ENCODE measurements at regions not wholly inside any gene's neighbourhood (a gene's known extent, or its start where the extent isn't known, plus 50 kb on each side); places are given as distances from the start of the nearest gene placed in this dataset.

DNA sequence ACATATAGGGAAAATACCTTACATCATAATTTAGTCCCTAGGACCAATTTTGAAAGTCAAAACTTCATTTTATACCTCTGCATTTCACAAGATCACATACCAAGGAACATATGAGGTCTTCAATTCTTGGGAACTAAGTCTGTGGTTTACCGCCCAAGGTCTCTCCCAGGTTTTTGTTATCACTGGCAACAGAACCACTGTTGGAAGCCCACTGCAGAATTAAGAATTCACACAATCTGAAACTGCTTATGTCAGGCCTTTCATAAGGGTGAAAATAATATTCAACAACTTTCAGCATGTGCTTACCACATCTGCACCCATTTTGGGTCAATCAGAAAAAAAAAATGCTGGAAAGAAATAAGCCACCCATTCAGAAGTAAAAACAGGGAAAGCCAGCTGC, 107.2 kb upstream of the MME start:
- no peaks in the 10 kb centered on the region for H3K9me3 Mint-ChIP-seq
- no peaks in the 10 kb centered on the region for H3K79me2 ChIP-seq (ENCODE audit: low read depth)
- H3F3A ChIP-seq (ENCODE audit: low read depth) = no peaks in the 10 kb centered on the region
- DNase-seq (ENCODE audit: low spot score) = no peak
- no peak overlapping the region for H3K4me3 Mint-ChIP-seq
- H2AFZ ChIP-seq (replicated peaks) = no peak overlapping the region
- H3K9me3 ChIP-seq (ENCODE audit: low read depth) = no peaks in the 10 kb centered on the region
- no peak overlapping the region for H3K4me2 ChIP-seq
- no peaks in the 10 kb centered on the region for H3K36me3 ChIP-seq
- H3K4me1 ChIP-seq = no peaks in the 10 kb centered on the region
- TF ChIP-seq EZH2phosphoT487 (IDR thresholded peaks at IDR 0.05) (no peak), EZH2 (IDR thresholded peaks at IDR 0.05) (no peak)
- TF ChIP-seq, protein P1, sequence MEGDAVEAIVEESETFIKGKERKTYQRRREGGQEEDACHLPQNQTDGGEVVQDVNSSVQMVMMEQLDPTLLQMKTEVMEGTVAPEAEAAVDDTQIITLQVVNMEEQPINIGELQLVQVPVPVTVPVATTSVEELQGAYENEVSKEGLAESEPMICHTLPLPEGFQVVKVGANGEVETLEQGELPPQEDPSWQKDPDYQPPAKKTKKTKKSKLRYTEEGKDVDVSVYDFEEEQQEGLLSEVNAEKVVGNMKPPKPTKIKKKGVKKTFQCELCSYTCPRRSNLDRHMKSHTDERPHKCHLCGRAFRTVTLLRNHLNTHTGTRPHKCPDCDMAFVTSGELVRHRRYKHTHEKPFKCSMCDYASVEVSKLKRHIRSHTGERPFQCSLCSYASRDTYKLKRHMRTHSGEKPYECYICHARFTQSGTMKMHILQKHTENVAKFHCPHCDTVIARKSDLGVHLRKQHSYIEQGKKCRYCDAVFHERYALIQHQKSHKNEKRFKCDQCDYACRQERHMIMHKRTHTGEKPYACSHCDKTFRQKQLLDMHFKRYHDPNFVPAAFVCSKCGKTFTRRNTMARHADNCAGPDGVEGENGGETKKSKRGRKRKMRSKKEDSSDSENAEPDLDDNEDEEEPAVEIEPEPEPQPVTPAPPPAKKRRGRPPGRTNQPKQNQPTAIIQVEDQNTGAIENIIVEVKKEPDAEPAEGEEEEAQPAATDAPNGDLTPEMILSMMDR (IDR thresholded peaks at IDR 0.05) = no peak
- H4K20me1 ChIP-seq (ENCODE audit: low read depth) = no peaks in the 10 kb centered on the region
- H3K27ac Mint-ChIP-seq = no peak overlapping the region
- no peaks in the 10 kb centered on the region for H3K4me1 Mint-ChIP-seq
- no peak overlapping the region for H3K9ac ChIP-seq
- H3K27me3 ChIP-seq = no peaks in the 10 kb centered on the region
- H3K27ac ChIP-seq = no peak overlapping the region
- H3K27me3 Mint-ChIP-seq (ENCODE audit: insufficient read depth, low read depth) = no peaks in the 10 kb centered on the region
- H3K4me3 ChIP-seq = no peak overlapping the region
- no peaks in the 10 kb centered on the region for H3K36me3 Mint-ChIP-seq

DNA sequence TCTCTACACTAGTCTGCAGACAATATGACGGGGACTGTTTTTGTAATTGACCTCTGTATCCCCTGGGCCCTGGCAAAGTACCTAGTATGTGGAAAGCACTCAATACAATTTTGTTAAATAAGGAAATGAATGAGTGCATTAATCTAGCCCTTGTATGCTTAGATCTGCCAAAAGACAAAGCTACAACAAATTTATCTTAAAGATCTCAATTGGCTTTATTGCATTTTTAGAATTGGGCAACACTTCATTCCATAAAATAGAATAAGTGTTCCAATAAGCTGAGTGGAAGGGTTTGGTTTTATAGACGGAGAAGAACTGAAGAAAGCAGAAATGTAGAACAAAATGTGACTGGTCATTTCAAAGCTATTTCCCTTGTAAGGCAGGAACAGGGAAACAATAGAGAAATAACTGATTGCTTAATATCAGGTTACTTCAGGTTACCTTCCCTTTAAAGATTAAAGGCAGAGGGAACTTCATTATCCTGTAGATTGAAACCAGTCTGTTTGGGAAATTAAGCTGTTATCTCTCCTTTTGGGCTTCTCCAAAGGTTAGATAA, 108.3 kb upstream of the MME start:
- no peaks in the 10 kb centered on the region for H3K36me3 ChIP-seq
- H3K27me3 Mint-ChIP-seq (ENCODE audit: insufficient read depth, low read depth) = no peaks in the 10 kb centered on the region
- H3K27me3 ChIP-seq = no peaks in the 10 kb centered on the region
- H3K27ac Mint-ChIP-seq = no peak overlapping the region
- H3K4me1 ChIP-seq = no peaks in the 10 kb centered on the region
- H3K9me3 Mint-ChIP-seq = no peaks in the 10 kb centered on the region
- H3K79me2 ChIP-seq (ENCODE audit: low read depth) = no peaks in the 10 kb centered on the region
- no peaks in the 10 kb centered on the region for H3K4me1 Mint-ChIP-seq
- H3K27ac ChIP-seq = no peak overlapping the region
- H3K4me3 ChIP-seq = no peak overlapping the region
- no peak overlapping the region for H3K4me2 ChIP-seq
- no peaks in the 10 kb centered on the region for H3F3A ChIP-seq (ENCODE audit: low read depth)
- no peaks in the 10 kb centered on the region for H4K20me1 ChIP-seq (ENCODE audit: low read depth)
- H3K36me3 Mint-ChIP-seq = no peaks in the 10 kb centered on the region
- H3K4me3 Mint-ChIP-seq = no peak overlapping the region
- no peaks in the 10 kb centered on the region for H3K9me3 ChIP-seq (ENCODE audit: low read depth)
- TF ChIP-seq EZH2 (IDR thresholded peaks at IDR 0.05) (no peak), EZH2phosphoT487 (IDR thresholded peaks at IDR 0.05) (no peak)
- TF ChIP-seq, protein P1 (IDR thresholded peaks at IDR 0.05) = no peak
- H3K9ac ChIP-seq = no peak overlapping the region
- DNase-seq (ENCODE audit: low spot score) = no peak
- H2AFZ ChIP-seq (replicated peaks) = no peak overlapping the region

DNA sequence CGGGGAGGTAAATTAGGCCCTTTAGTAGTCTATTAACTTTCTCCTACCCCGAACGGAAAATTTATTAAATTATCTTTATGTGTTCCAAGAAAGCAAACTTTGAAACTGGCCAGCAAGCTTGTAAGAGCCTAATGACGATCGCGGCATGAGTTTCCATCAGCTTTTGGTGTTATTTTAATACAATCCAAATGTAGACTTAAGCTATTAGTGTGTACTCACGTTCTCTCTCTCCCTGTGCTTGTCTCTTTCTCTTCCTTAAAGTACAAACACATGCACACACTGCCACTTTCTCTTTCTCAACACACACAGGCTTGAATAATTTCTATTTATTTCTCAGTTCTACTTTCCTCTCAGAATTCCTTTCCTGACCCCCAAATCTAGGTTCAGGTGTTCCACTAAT, 108.8 kb upstream of the MME start:
- H3K4me2 ChIP-seq = no peak overlapping the region
- Mint-ChIP-seq H3K4me1 (no peaks in the 10 kb centered on the region), H3K9me3 (no peaks in the 10 kb centered on the region)

More for the DNA sequence above, 108.8 kb upstream of the MME start:
- no peaks in the 10 kb centered on the region for H3K27me3 Mint-ChIP-seq (ENCODE audit: insufficient read depth, low read depth)
- Histone ChIP-seq H4K20me1 (ENCODE audit: low read depth) (no peaks in the 10 kb centered on the region), H3K36me3 (no peaks in the 10 kb centered on the region), H3K4me1 (no peaks in the 10 kb centered on the region), H3K27me3 (no peaks in the 10 kb centered on the region), H3K9ac (no peak overlapping the region), H3K9me3 (ENCODE audit: low read depth) (no peaks in the 10 kb centered on the region), H3K4me3 (no peak overlapping the region), H3F3A (ENCODE audit: low read depth) (no peaks in the 10 kb centered on the region), H3K27ac (no peak overlapping the region), H2AFZ (replicated peaks) (no peak overlapping the region), H3K79me2 (ENCODE audit: low read depth) (no peaks in the 10 kb centered on the region)
- DNase-seq (ENCODE audit: low spot score) = no peak
- H3K4me3 Mint-ChIP-seq = no peak overlapping the region
- no peak for TF ChIP-seq EZH2phosphoT487 (IDR thresholded peaks at IDR 0.05)
- TF ChIP-seq, protein P1 (IDR thresholded peaks at IDR 0.05) = no peak
- no peak overlapping the region for H3K27ac Mint-ChIP-seq
- no peaks in the 10 kb centered on the region for H3K36me3 Mint-ChIP-seq

Measured in neural progenitor cell (in vitro differentiated cells).